ENCODE measurements at regions not wholly inside any gene's neighbourhood (a gene's known extent, or its start where the extent isn't known, plus 50 kb on each side); places are given as distances from the start of the nearest gene placed in this dataset.

DNA sequence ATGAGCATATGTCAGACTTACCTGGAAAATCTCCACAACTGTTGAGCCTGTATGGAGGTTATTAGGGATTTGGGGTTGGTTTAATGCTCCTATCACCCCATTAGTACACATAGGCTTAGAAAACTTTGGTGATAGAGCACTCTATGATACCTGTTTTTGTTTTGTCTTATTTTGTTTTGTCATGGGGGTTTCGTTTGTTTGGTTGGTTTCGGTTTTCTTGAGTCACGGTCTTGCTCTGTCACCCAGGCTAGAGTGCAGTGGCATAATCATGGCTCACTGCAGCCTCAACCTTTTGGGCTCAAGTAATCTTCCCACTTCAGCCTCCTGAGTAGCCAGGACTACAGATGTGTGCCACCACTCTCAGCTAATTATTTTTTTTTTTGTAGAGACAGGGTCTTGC is 70.0 kb downstream of the MZT1 start:
- H3K27me3 ChIP-seq (ENCODE audit: control insufficient read depth, insufficient read depth, low read length), result no peaks in the 10 kb centered on the region
- no peaks in the 10 kb centered on the region for H3K36me3 ChIP-seq (ENCODE audit: insufficient read depth, low read length)
- no peak overlapping the region for H3K4me2 ChIP-seq (ENCODE audit: low read length)
- H3K4me3 ChIP-seq (ENCODE audit: low read length), result no peak overlapping the region
- no peaks in the 10 kb centered on the region for H3K9me3 ChIP-seq (replicated peaks; ENCODE audit: low read length)
- H3K9ac ChIP-seq (ENCODE audit: low read depth, low read length), result no peak overlapping the region
- H3K4me1 ChIP-seq (ENCODE audit: control insufficient read depth, insufficient read depth, low read length), result peaks cover 11% of the 10 kb centered on the region

DNA sequence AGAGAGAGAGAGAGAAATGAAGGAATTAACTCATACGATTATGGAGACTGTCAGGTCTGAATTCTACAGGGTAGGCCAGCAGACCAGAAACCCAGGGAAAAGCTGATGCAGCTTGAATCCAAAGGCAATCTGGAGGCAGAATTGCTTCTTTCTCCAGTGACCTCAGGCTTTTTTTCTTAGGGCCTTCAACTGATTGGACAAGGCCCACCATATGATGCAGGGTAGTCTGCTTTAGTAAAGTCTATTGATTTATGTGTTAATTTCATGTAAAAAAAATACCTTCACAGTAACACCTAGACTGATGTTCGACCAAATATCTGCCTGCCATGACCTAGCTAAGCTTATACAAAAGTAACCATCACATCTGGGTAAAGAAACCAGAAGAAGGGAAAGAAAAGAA is 71.1 kb downstream of the MZT1 start:
- Histone ChIP-seq H3K9me3 (replicated peaks; ENCODE audit: low read length) (no peaks in the 10 kb centered on the region), H3K4me2 (ENCODE audit: low read length) (no peak overlapping the region), H3K27me3 (ENCODE audit: control insufficient read depth, insufficient read depth, low read length) (no peaks in the 10 kb centered on the region), H3K4me1 (ENCODE audit: control insufficient read depth, insufficient read depth, low read length) (peaks cover 9% of the 10 kb centered on the region), H3K4me3 (ENCODE audit: low read length) (no peak overlapping the region), H3K36me3 (ENCODE audit: insufficient read depth, low read length) (no peaks in the 10 kb centered on the region), H3K9ac (ENCODE audit: low read depth, low read length) (no peak overlapping the region)

DNA sequence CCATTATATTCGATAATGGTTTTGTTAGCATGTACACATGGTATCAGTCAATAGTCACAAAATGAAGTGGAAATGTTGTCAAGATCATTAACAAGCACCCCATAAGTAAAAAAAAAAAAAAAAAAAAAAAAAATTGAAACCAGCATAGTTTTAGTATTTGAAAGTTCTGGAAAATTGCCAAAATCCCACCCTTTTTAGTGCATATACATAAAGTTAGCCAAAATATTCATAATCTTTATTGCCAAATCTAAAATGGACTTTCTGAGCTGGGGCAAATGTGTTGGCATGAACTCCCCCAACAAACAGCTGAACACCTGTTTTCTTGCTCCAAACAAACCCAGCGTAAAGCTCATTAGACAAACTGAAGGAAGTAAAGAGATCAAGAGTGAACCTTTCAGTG is 73.9 kb downstream of the MZT1 start:
- H3K27me3 ChIP-seq (ENCODE audit: control insufficient read depth, insufficient read depth, low read length), result peaks cover 12% of the 10 kb centered on the region
- H3K4me3 ChIP-seq (ENCODE audit: low read length), result no peak overlapping the region

DNA sequence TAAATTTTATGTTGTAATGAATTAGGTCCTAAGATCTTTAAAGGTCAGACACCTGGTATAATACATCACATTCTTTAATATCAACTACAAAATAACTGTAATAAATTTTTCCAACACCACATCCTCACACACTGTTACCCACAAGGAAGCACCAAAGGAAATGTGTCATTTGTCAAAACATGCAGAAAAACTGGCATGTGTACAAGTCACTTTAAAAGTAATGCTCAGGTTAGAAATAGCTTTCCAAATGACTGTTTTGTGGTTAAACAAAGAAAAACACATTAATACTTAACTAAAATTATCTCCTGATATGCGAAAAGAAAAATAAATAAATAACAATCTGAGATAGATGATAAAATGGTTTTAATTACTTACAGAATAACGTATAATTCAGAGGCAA is 74.7 kb downstream of the MZT1 start:
- Histone ChIP-seq H3K4me1 (ENCODE audit: control insufficient read depth, insufficient read depth, low read length) (peaks cover 9% of the 10 kb centered on the region), H3K4me3 (ENCODE audit: low read length) (no peak overlapping the region), H3K27me3 (ENCODE audit: control insufficient read depth, insufficient read depth, low read length) (peaks cover 13% of the 10 kb centered on the region), H3K9me3 (replicated peaks; ENCODE audit: low read length) (no peaks in the 10 kb centered on the region), H3K36me3 (ENCODE audit: insufficient read depth, low read length) (no peaks in the 10 kb centered on the region), H3K9ac (ENCODE audit: low read depth, low read length) (no peak overlapping the region), H3K4me2 (ENCODE audit: low read length) (peak overlapping the region; percentile 1)

More for the DNA sequence above, 73.9 kb downstream of the MZT1 start:
- no peaks in the 10 kb centered on the region for H3K36me3 ChIP-seq (ENCODE audit: insufficient read depth, low read length)
- H3K9me3 ChIP-seq (replicated peaks; ENCODE audit: low read length), result no peaks in the 10 kb centered on the region
- no peak overlapping the region for H3K4me2 ChIP-seq (ENCODE audit: low read length)
- no peak overlapping the region for H3K9ac ChIP-seq (ENCODE audit: low read depth, low read length)
- peaks cover 9% of the 10 kb centered on the region for H3K4me1 ChIP-seq (ENCODE audit: control insufficient read depth, insufficient read depth, low read length)

DNA sequence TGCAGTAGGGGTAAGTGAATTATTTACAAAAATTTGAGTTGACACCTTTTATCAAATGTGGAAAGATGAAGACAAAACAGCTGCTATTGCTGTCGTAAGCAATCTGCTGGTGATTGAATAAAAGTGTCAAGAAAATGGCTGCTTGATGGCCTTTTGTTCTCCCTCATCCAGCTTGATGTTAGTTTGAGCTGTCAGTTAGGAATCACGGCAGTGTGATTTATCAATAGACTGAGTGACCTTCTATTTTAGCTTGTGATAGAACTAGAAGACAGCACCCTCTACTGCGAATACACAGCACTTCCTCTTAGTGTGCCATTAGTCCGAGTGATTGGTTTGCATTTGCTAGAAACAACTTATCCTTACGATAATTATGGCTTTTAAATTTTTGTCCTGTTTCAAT is 76.3 kb downstream of the MZT1 start:
- peaks cover 9% of the 10 kb centered on the region for H3K4me1 ChIP-seq (ENCODE audit: control insufficient read depth, insufficient read depth, low read length)
- no peak overlapping the region for H3K9ac ChIP-seq (ENCODE audit: low read depth, low read length)
- H3K27me3 ChIP-seq (ENCODE audit: control insufficient read depth, insufficient read depth, low read length), result peaks cover 15% of the 10 kb centered on the region
- H3K36me3 ChIP-seq (ENCODE audit: insufficient read depth, low read length), result no peaks in the 10 kb centered on the region
- no peaks in the 10 kb centered on the region for H3K9me3 ChIP-seq (replicated peaks; ENCODE audit: low read length)
- H3K4me3 ChIP-seq (ENCODE audit: low read length), result no peak overlapping the region
- no peak overlapping the region for H3K4me2 ChIP-seq (ENCODE audit: low read length)

DNA sequence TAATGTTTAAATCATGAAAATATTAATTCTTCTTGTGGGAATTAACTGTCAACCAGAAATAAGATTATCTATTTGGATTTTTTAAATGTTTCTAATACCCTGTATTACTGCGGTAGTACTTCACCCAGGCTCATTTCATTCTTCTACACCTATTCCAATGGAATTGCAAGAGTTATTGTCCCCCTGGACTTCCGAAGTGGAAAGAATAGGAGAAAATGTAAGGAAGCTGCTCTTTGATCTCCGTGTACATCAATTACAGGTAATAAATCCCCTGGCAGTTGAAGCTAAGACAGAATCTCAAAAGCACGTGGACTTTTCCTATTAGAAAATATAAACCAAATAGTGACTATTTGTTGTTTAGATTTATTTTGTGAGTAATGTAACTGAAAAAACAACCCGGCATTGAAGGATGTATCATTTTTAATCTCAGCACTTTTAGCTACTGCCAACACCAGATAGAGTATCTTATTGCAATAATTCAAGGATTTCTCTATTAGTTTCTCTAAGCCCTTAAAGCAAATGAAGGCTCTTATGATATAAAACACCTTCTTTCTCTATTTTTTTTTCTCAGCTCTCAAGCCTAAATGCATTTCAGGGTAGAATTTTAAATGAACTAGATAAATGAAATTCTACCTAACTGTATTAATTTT is 77.3 kb downstream of the MZT1 start:
- Histone ChIP-seq H3K9me3 (replicated peaks; ENCODE audit: low read length) (no peaks in the 10 kb centered on the region), H3K9ac (ENCODE audit: low read depth, low read length) (no peak overlapping the region), H3K4me3 (ENCODE audit: low read length) (no peak overlapping the region), H3K36me3 (ENCODE audit: insufficient read depth, low read length) (no peaks in the 10 kb centered on the region), H3K4me1 (ENCODE audit: control insufficient read depth, insufficient read depth, low read length) (peaks cover 9% of the 10 kb centered on the region), H3K27me3 (ENCODE audit: control insufficient read depth, insufficient read depth, low read length) (peaks cover 15% of the 10 kb centered on the region), H3K4me2 (ENCODE audit: low read length) (no peak overlapping the region)

DNA sequence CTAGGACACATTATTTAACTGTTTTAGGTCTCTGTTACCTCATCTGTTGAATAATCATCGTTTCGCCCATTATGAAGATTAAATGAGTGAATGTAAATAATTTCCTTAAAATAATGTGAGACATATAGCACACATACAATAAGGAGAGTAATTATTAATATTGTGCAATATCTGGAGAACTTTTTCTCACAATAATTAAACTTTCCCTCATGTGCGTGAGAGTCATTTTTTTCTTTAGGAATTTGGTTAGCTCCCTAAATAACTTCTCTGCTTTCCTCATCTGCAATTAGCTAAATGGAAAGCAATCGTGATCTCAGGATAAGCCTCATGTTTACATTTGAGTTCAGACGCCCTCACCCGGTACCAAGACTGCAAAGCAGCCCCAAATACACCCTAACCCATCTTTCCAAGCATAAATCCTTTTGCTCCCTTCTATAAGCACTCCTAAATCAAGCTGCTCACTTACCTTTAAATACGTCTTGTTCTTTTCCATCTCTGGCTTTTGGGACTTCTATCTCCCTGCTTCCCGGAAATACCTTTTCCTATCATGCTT is 78.8 kb downstream of the MZT1 start:
- Histone ChIP-seq H3K9me3 (replicated peaks; ENCODE audit: low read length) (no peaks in the 10 kb centered on the region), H3K9ac (ENCODE audit: low read depth, low read length) (no peak overlapping the region), H3K4me1 (ENCODE audit: control insufficient read depth, insufficient read depth, low read length) (peaks cover 9% of the 10 kb centered on the region), H3K36me3 (ENCODE audit: insufficient read depth, low read length) (no peaks in the 10 kb centered on the region), H3K4me3 (ENCODE audit: low read length) (no peak overlapping the region), H3K4me2 (ENCODE audit: low read length) (no peak overlapping the region), H3K27me3 (ENCODE audit: control insufficient read depth, insufficient read depth, low read length) (peaks cover 21% of the 10 kb centered on the region)

DNA sequence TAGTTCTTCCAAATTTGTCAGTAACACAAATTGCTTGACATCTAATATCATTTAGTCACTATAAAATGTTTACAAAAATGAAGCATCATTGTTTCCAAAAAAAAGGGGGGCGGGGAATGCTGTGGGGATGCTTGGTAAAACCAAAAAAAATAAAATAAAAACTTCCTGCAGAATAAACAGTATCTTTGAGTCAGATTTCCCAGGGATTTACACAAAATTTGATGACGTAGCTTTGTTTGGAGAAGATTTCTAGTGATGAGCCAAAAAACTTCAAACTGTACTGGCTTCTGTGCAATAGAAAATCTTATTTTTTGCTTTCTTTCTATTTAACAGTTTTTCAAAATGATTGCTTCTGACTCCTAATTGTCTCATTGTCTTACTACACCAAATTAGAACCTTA is 80.0 kb downstream of the MZT1 start:
- H3K4me3 ChIP-seq (ENCODE audit: low read length), result no peak overlapping the region
- no peak overlapping the region for H3K9ac ChIP-seq (ENCODE audit: low read depth, low read length)
- no peak overlapping the region for H3K4me2 ChIP-seq (ENCODE audit: low read length)
- peaks cover 3% of the 10 kb centered on the region for H3K4me1 ChIP-seq (ENCODE audit: control insufficient read depth, insufficient read depth, low read length)
- H3K27me3 ChIP-seq (ENCODE audit: control insufficient read depth, insufficient read depth, low read length), result peaks cover 21% of the 10 kb centered on the region
- no peaks in the 10 kb centered on the region for H3K36me3 ChIP-seq (ENCODE audit: insufficient read depth, low read length)
- no peaks in the 10 kb centered on the region for H3K9me3 ChIP-seq (replicated peaks; ENCODE audit: low read length)

DNA sequence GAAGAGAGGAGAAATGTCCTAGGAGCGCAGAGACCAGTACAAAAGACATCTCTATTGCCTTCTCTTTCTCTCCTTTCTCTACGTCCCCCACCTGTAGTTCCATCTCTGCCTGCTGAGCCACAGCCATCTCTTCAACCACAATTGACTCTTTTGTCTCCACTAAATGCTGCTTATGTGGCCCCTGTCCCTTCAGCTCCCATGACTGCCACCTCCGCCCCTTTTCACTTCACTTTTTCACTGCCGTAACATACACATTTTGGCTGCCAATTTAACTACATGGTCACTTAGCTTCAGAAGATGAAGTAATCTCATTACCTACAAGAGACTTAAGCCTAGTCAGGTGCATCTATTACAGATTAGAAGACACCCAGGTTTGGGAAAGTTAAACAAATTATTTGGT is 81.9 kb downstream of the MZT1 start:
- no peak overlapping the region for H3K4me3 ChIP-seq (ENCODE audit: low read length)
- H3K9ac ChIP-seq (ENCODE audit: low read depth, low read length), result no peak overlapping the region
- H3K9me3 ChIP-seq (replicated peaks; ENCODE audit: low read length), result no peaks in the 10 kb centered on the region
- peaks cover 16% of the 10 kb centered on the region for H3K27me3 ChIP-seq (ENCODE audit: control insufficient read depth, insufficient read depth, low read length)
- H3K4me1 ChIP-seq (ENCODE audit: control insufficient read depth, insufficient read depth, low read length), result no peaks in the 10 kb centered on the region
- H3K4me2 ChIP-seq (ENCODE audit: low read length), result no peak overlapping the region
- H3K36me3 ChIP-seq (ENCODE audit: insufficient read depth, low read length), result no peaks in the 10 kb centered on the region

DNA sequence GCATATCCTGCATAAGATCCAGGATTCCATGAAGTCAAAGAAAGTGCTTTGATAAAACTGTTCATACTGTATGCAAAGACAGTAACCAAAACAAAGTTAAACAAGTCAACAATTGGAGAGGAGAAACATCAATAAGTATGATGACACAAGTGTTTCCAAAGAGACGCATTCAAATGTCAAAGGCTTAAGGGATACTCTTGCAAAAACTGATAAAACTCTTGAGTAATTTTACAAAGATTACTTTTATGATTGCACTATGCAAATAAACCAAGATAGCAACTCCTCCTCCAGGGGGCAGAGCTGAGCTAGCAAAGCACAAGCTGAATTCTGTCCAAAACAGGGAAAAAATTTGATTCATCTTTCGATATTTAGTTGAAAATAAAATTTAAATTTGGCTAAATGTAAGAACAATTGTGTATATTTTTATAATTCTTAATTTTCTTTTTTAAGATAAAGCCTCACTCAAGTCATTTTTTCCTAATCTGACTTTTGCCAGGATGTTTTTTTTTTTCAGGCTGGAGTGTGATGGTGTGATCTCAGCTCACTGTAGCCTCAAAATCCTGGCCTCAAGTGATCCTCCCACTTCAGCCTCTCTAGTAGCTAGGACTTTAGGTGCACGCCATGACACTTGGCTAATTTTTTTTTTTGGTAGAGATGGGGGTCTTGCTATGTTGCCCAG is 84.0 kb downstream of the MZT1 start:
- no peak overlapping the region for H3K9ac ChIP-seq (ENCODE audit: low read depth, low read length)
- H3K4me1 ChIP-seq (ENCODE audit: control insufficient read depth, insufficient read depth, low read length), result no peaks in the 10 kb centered on the region
- no peaks in the 10 kb centered on the region for H3K9me3 ChIP-seq (replicated peaks; ENCODE audit: low read length)
- no peak overlapping the region for H3K4me3 ChIP-seq (ENCODE audit: low read length)
- peaks cover 10% of the 10 kb centered on the region for H3K27me3 ChIP-seq (ENCODE audit: control insufficient read depth, insufficient read depth, low read length)
- H3K36me3 ChIP-seq (ENCODE audit: insufficient read depth, low read length), result no peaks in the 10 kb centered on the region
- no peak overlapping the region for H3K4me2 ChIP-seq (ENCODE audit: low read length)

DNA sequence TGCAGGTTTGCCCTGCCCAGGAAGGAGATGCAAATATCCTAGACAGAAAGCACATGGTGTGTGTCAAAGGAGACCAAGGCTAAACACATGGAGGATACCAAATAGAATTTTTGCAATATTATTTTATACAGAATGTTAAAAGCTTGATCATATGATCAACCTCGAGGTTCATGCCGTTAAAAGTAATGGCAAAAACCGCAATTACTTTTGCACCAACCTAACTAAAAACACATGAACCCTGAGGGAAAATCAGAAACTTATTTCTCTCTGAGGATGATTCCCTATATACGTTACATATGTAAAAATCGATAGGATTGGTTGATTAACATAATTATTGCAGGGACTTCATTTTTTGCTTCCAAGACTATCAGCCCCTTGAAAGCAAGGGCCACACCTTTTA is 88.1 kb downstream of the MZT1 start:
- Histone ChIP-seq H3K36me3 (ENCODE audit: insufficient read depth, low read length) (no peaks in the 10 kb centered on the region), H3K4me3 (ENCODE audit: low read length) (no peak overlapping the region), H3K4me1 (ENCODE audit: control insufficient read depth, insufficient read depth, low read length) (no peaks in the 10 kb centered on the region), H3K9me3 (replicated peaks; ENCODE audit: low read length) (no peaks in the 10 kb centered on the region), H3K4me2 (ENCODE audit: low read length) (no peak overlapping the region), H3K9ac (ENCODE audit: low read depth, low read length) (no peak overlapping the region), H3K27me3 (ENCODE audit: control insufficient read depth, insufficient read depth, low read length) (no peaks in the 10 kb centered on the region)
